HG03064 (cell line): ENCODE measurements at regions not wholly inside any gene's neighbourhood (a gene's known extent, or its start where the extent isn't known, plus 50 kb on each side); places are given as distances from the start of the nearest gene placed in this dataset.

ENCODE experiments used
- ATAC-seq: cut with Tn5 transposase; IDR thresholded peaks from one replicate; pipeline ENCODE4 v1.9.1; 2021; ENCODE audit warnings: low read depth; ENCODE audit not compliant: unreplicated experiment

- no peak for ATAC-seq
Observed at GRCh38 chr4:174131901-174132300, 151.6 kb downstream of the FBXO8 start.

GRCh38 chr4:174122705-174123104 lies 160.8 kb downstream of the FBXO8 start:
- ATAC-seq, result no peak

- ATAC-seq, result no peak
Observed at GRCh38 chr4:174120446-174121295, 162.8 kb downstream of the FBXO8 start.

GRCh38 chr4:174119830-174120229 lies 163.6 kb downstream of the FBXO8 start:
- ATAC-seq, result no peak

- ATAC-seq, result no peak
Observed at GRCh38 chr4:174119051-174119450, 164.4 kb downstream of the FBXO8 start.

- ATAC-seq, result no peak
Observed at GRCh38 chr4:174118171-174118570, 165.3 kb downstream of the FBXO8 start.

GRCh38 chr4:174117445-174117844 lies 166.0 kb downstream of the FBXO8 start:
- no peak for ATAC-seq

- ATAC-seq, result no peak
Observed at GRCh38 chr4:174116021-174116420, 167.4 kb downstream of the FBXO8 start.

GRCh38 chr4:174111422-174111821 lies 172.0 kb downstream of the FBXO8 start:
- ATAC-seq, result no peak

GRCh38 chr4:174110180-174110579 lies 173.3 kb downstream of the FBXO8 start:
- ATAC-seq, result no peak

GRCh38 chr4:174107746-174108354 lies 175.6 kb downstream of the FBXO8 start:
- ATAC-seq, result no peak

GRCh38 chr4:174105202-174105601 lies 178.3 kb downstream of the FBXO8 start:
- ATAC-seq, result no peak

- ATAC-seq, result no peak
Observed at GRCh38 chr4:174100910-174101309, 182.6 kb downstream of the FBXO8 start.

GRCh38 chr4:174099712-174100111 lies 183.8 kb downstream of the FBXO8 start:
- ATAC-seq, result no peak

- ATAC-seq, result no peak
Observed at GRCh38 chr4:174096999-174097398, 186.5 kb downstream of the FBXO8 start.

- no peak for ATAC-seq
Observed at GRCh38 chr4:174096456-174096855, 187.0 kb downstream of the FBXO8 start.

- no peak for ATAC-seq
Observed at GRCh38 chr4:174091130-174091529, 192.3 kb downstream of the FBXO8 start.

- ATAC-seq, result no peak
Observed at GRCh38 chr4:174089711-174090110, 193.8 kb downstream of the FBXO8 start.

- no peak for ATAC-seq
Observed at GRCh38 chr4:174088795-174089194, 194.7 kb downstream of the FBXO8 start.

- ATAC-seq, result no peak
Observed at GRCh38 chr4:174086829-174087799, 196.4 kb downstream of the FBXO8 start.

GRCh38 chr4:174084981-174085380 lies 198.5 kb downstream of the FBXO8 start:
- no peak for ATAC-seq
